Stomach smooth muscle (tissue), 2 donors: ENCODE measurements at regions not wholly inside any gene's neighbourhood (a gene's known extent, or its start where the extent isn't known, plus 50 kb on each side); places are given as distances from the start of the nearest gene placed in this dataset.
"Not testable (repeated sequence)": the region's sequence is repeated elsewhere in the genome, so short reads cannot be mapped to it uniquely, and the experiment has no call there.

Experiments
- H3K27ac ChIP-seq: one replicate; pipeline ENCODE4 v1.7.0; 2013; ENCODE audit warnings: mild to moderate bottlenecking, low read length, inconsistent platforms
- H3K27me3 ChIP-seq, 2 donors: one replicate each; pipeline ENCODE4 v1.7.0; 2013; ENCODE audit warnings: low read length in 2 of 2; ENCODE audit not compliant: insufficient read depth in 2 of 2, control insufficient read depth in 1 of 2
- H3K36me3 ChIP-seq, 2 donors: one replicate each; pipeline ENCODE4 v1.7.0; 2013; ENCODE audit warnings: low read length in 2 of 2; ENCODE audit not compliant: control insufficient read depth in 2 of 2, insufficient read depth in 2 of 2
- H3K4me1 ChIP-seq: one replicate; pipeline ENCODE4 v1.7.0; 2013; ENCODE audit warnings: low read length; ENCODE audit not compliant: control insufficient read depth, insufficient read depth
- H3K4me3 ChIP-seq, 2 donors: one replicate each; pipeline ENCODE4 v1.7.0; 2013; ENCODE audit warnings: low read length in 2 of 2
- H3K9ac ChIP-seq, 2 donors: one replicate each; pipeline ENCODE4 v1.7.0; 2013; ENCODE audit warnings: low read length in 2 of 2, mild to moderate bottlenecking in 1 of 2
- H3K9me3 ChIP-seq, 2 donors: one replicate each; pipeline ENCODE4 v1.7.0; 2013; ENCODE audit warnings: low read length in 2 of 2; ENCODE audit not compliant: control insufficient read depth in 2 of 2
- donor health status: healthy.
- donor health status: Pancreatic carcinoma.

GRCh38 chr3:20394243-20394642 lies 208.2 kb upstream of the SGO1 start:
- Histone ChIP-seq H3K9me3 (peaks cover 0 to 5% of the 10 kb centered on the region in 2 donors), H3K27me3 (no peaks in the 10 kb centered on the region), H3K4me3 (peak overlapping the region in 1 of 2 donors; percentile 36), H3K27ac (no peak overlapping the region), H3K9ac (no peak overlapping the region), H3K4me1 (no peaks in the 10 kb centered on the region), H3K36me3 (no peaks in the 10 kb centered on the region)

- Histone ChIP-seq H3K27me3 (no peaks in the 10 kb centered on the region), H3K27ac (no peak overlapping the region), H3K9ac (no peak overlapping the region), H3K4me1 (no peaks in the 10 kb centered on the region), H3K9me3 (peaks cover 0 to 5% of the 10 kb centered on the region in 2 donors), H3K36me3 (no peaks in the 10 kb centered on the region), H3K4me3 (no peak overlapping the region)
Observed at GRCh38 chr3:20391644-20392043, 205.6 kb upstream of the SGO1 start.

GRCh38 chr3:20388971-20389370 lies 203.0 kb upstream of the SGO1 start:
- no peaks in the 10 kb centered on the region for H3K4me1 ChIP-seq
- no peaks in the 10 kb centered on the region for H3K27me3 ChIP-seq
- H3K9ac ChIP-seq, result no peak overlapping the region
- H3K4me3 ChIP-seq, result no peak overlapping the region
- no peaks in the 10 kb centered on the region for H3K9me3 ChIP-seq
- H3K27ac ChIP-seq, result no peak overlapping the region
- no peaks in the 10 kb centered on the region for H3K36me3 ChIP-seq

- H3K36me3 ChIP-seq, result no peaks in the 10 kb centered on the region
- no peak overlapping the region for H3K9ac ChIP-seq
- H3K27me3 ChIP-seq, result no peaks in the 10 kb centered on the region
- no peaks in the 10 kb centered on the region for H3K4me1 ChIP-seq
- H3K27ac ChIP-seq, result no peak overlapping the region
- no peak overlapping the region for H3K4me3 ChIP-seq
- no peaks in the 10 kb centered on the region for H3K9me3 ChIP-seq
Observed at GRCh38 chr3:20380295-20380694, 194.3 kb upstream of the SGO1 start.

- Histone ChIP-seq H3K27me3 (no peaks in the 10 kb centered on the region), H3K9ac (no peak overlapping the region), H3K9me3 (no peaks in the 10 kb centered on the region), H3K27ac (no peak overlapping the region), H3K4me1 (no peaks in the 10 kb centered on the region), H3K4me3 (no peak overlapping the region), H3K36me3 (no peaks in the 10 kb centered on the region)
Observed at GRCh38 chr3:20378315-20378714, 192.3 kb upstream of the SGO1 start.

GRCh38 chr3:20376665-20377217 lies 190.7 kb upstream of the SGO1 start:
- no peak overlapping the region for H3K27ac ChIP-seq
- H3K27me3 ChIP-seq, result no peaks in the 10 kb centered on the region
- H3K9ac ChIP-seq, result no peak overlapping the region
- H3K4me1 ChIP-seq, result no peaks in the 10 kb centered on the region
- no peaks in the 10 kb centered on the region for H3K36me3 ChIP-seq
- no peaks in the 10 kb centered on the region for H3K9me3 ChIP-seq
- H3K4me3 ChIP-seq, result no peak overlapping the region

GRCh38 chr3:20375302-20375701 lies 189.3 kb upstream of the SGO1 start:
- H3K9me3 ChIP-seq, result no peaks in the 10 kb centered on the region
- H3K4me3 ChIP-seq, result no peak overlapping the region
- no peaks in the 10 kb centered on the region for H3K4me1 ChIP-seq

GRCh38 chr3:20370273-20371063 lies 184.5 kb upstream of the SGO1 start:
- not testable (repeated sequence) for H3K36me3 ChIP-seq, H3K4me1 ChIP-seq, H3K9ac ChIP-seq, H3K27me3 ChIP-seq, H3K9me3 ChIP-seq, H3K4me3 ChIP-seq, H3K27ac ChIP-seq

More at GRCh38 chr3:20375302-20375701, 189.3 kb upstream of the SGO1 start:
- H3K36me3 ChIP-seq, result no peaks in the 10 kb centered on the region
- no peak overlapping the region for H3K9ac ChIP-seq
- no peak overlapping the region for H3K27ac ChIP-seq
- H3K27me3 ChIP-seq, result no peaks in the 10 kb centered on the region

- H3K27ac ChIP-seq, result no peak overlapping the region
- H3K9me3 ChIP-seq, result peaks cover 0 to 3% of the 10 kb centered on the region in 2 donors
Observed at GRCh38 chr3:20361000-20361399, 175.0 kb upstream of the SGO1 start.

GRCh38 chr3:20353286-20353685 lies 167.3 kb upstream of the SGO1 start:
- Histone ChIP-seq H3K4me1 (no peaks in the 10 kb centered on the region), H3K9ac (no peak overlapping the region), H3K4me3 (no peak overlapping the region), H3K36me3 (no peaks in the 10 kb centered on the region), H3K9me3 (no peaks in the 10 kb centered on the region), H3K27ac (no peak overlapping the region), H3K27me3 (no peaks in the 10 kb centered on the region)

More at GRCh38 chr3:20361000-20361399, 175.0 kb upstream of the SGO1 start:
- Histone ChIP-seq H3K4me1 (no peaks in the 10 kb centered on the region), H3K9ac (no peak overlapping the region), H3K27me3 (no peaks in the 10 kb centered on the region), H3K36me3 (no peaks in the 10 kb centered on the region), H3K4me3 (no peak overlapping the region)

- Histone ChIP-seq H3K27me3 (no peaks in the 10 kb centered on the region), H3K27ac (no peak overlapping the region), H3K4me3 (no peak overlapping the region), H3K9me3 (no peaks in the 10 kb centered on the region), H3K4me1 (no peaks in the 10 kb centered on the region), H3K36me3 (no peaks in the 10 kb centered on the region), H3K9ac (no peak overlapping the region)
Observed at GRCh38 chr3:20352546-20353179, 166.7 kb upstream of the SGO1 start.
